ENCODE measurements at regions not wholly inside any gene's neighbourhood (a gene's known extent, or its start where the extent isn't known, plus 50 kb on each side); places are given as distances from the start of the nearest gene placed in this dataset.

- no peaks in the 10 kb centered on the region for H3K4me1 ChIP-seq
- 58 to 71% methylated on average over 3 of the region's 3 CpGs for WGBS, 2 donors
- no peak overlapping the region for H3K4me3 ChIP-seq
- no peaks in the 10 kb centered on the region for H3K36me3 ChIP-seq
- H3K27me3 ChIP-seq, result no peaks in the 10 kb centered on the region
- TF ChIP-seq EP300 (IDR thresholded peaks at IDR 0.05), result no peak
- no peak for TF ChIP-seq POLR2A (IDR thresholded peaks at IDR 0.05)
- TF ChIP-seq CTCF (IDR thresholded peaks at IDR 0.05), result no peak
- no peak overlapping the region for H3K27ac ChIP-seq
- DNase-seq (ENCODE audit: low spot score in 2 of 2), result no peak
- no peaks in the 10 kb centered on the region for H3K9me3 ChIP-seq
These were observed 218.0 kb upstream of the PREP start for GRCh38 chr6:105620878-105621277.

- Histone ChIP-seq H3K27me3 (no peaks in the 10 kb centered on the region), H3K4me1 (no peaks in the 10 kb centered on the region), H3K9me3 (no peaks in the 10 kb centered on the region), H3K27ac (no peak overlapping the region), H3K4me3 (no peak overlapping the region), H3K36me3 (no peaks in the 10 kb centered on the region)
- 73 to 78% methylated on average over 8 of the region's 8 CpGs for WGBS, 2 donors
- TF ChIP-seq POLR2A (IDR thresholded peaks at IDR 0.05) (no peak), CTCF (IDR thresholded peaks at IDR 0.05) (no peak), EP300 (IDR thresholded peaks at IDR 0.05) (no peak)
- DNase-seq (ENCODE audit: low spot score in 2 of 2), result no peak
These were observed 217.3 kb upstream of the PREP start for GRCh38 chr6:105619971-105620741.

- no peak for DNase-seq (ENCODE audit: low spot score in 2 of 2)
- Histone ChIP-seq H3K36me3 (no peaks in the 10 kb centered on the region), H3K27ac (no peak overlapping the region), H3K4me1 (no peaks in the 10 kb centered on the region), H3K4me3 (no peak overlapping the region), H3K9me3 (no peaks in the 10 kb centered on the region), H3K27me3 (no peaks in the 10 kb centered on the region)
- WGBS, 2 donors, result 68 to 72% methylated on average over 1 of the region's 1 CpG
- no peak for TF ChIP-seq POLR2A (IDR thresholded peaks at IDR 0.05)
- no peak for TF ChIP-seq EP300 (IDR thresholded peaks at IDR 0.05)
- TF ChIP-seq CTCF (IDR thresholded peaks at IDR 0.05), result no peak
These were observed 215.4 kb upstream of the PREP start for GRCh38 chr6:105618247-105618646.

- DNase-seq (ENCODE audit: low spot score in 2 of 2), result no peak
- TF ChIP-seq POLR2A (IDR thresholded peaks at IDR 0.05), result no peak
- no peak for TF ChIP-seq EP300 (IDR thresholded peaks at IDR 0.05)
- no peak for TF ChIP-seq CTCF (IDR thresholded peaks at IDR 0.05)
- Histone ChIP-seq H3K9me3 (no peaks in the 10 kb centered on the region), H3K4me3 (no peak overlapping the region), H3K27ac (no peak overlapping the region), H3K4me1 (peaks cover 0 to 7% (median 0%) of the 10 kb centered on the region in 4 donors), H3K27me3 (no peaks in the 10 kb centered on the region), H3K36me3 (no peaks in the 10 kb centered on the region)
These were observed 213.6 kb upstream of the PREP start for GRCh38 chr6:105616521-105616920.

DNA sequence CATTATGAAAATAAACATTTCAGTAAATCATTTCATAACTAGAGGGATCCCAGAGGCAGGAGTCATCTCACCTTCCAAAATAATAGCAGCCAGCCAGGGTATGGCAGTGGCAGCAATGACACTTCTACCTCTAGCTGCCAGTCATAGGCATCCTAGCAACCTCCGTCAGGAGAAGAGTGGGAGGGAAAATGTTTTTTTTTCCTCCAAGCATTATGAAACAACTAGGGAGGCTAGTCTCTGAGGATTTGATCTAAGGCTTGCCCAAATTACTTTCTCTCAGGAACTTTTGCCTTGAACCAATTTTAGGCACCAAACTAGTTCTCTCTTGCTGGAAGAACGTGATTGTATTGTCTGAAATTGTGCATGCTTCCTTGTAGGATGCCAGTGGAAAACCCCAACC is 208.7 kb upstream of the PREP start:
- 15 to 16% methylated on average over 2 of the region's 2 CpGs for WGBS, 2 donors
- no peaks in the 10 kb centered on the region for H3K9me3 ChIP-seq
- no peaks in the 10 kb centered on the region for H3K36me3 ChIP-seq
- H3K4me3 ChIP-seq, result no peak overlapping the region
- TF ChIP-seq CTCF (IDR thresholded peaks at IDR 0.05) (no peak), POLR2A (IDR thresholded peaks at IDR 0.05) (no peak)
- no peaks in the 10 kb centered on the region for H3K27me3 ChIP-seq
- no peak for DNase-seq (ENCODE audit: low spot score in 2 of 2)
- no peak overlapping the region for H3K27ac ChIP-seq
- peaks cover 0 to 22% (median 1%) of the 10 kb centered on the region in 4 donors for H3K4me1 ChIP-seq
